ENCODE measurements at regions not wholly inside any gene's neighbourhood (a gene's known extent, or its start where the extent isn't known, plus 50 kb on each side); places are given as distances from the start of the nearest gene placed in this dataset.

- DNase-seq (ENCODE audit: low read depth, low spot score), result no peak
- no peak overlapping the region for H3K27ac ChIP-seq
These were observed 308.4 kb upstream of the RARB start for GRCh38 chr3:25119682-25120081.

- DNase-seq (ENCODE audit: low read depth, low spot score), result no peak
- H3K27ac ChIP-seq, result no peak overlapping the region
These were observed 307.4 kb upstream of the RARB start for GRCh38 chr3:25120665-25121064.

GRCh38 chr3:25125201-25125600 lies 302.9 kb upstream of the RARB start:
- no peak overlapping the region for H3K27ac ChIP-seq
- DNase-seq (ENCODE audit: low read depth, low spot score), result no peak

- H3K27ac ChIP-seq, result no peak overlapping the region
- no peak for DNase-seq (ENCODE audit: low read depth, low spot score)
These were observed 299.3 kb upstream of the RARB start for GRCh38 chr3:25128735-25129134.

GRCh38 chr3:25130724-25131520 lies 297.1 kb upstream of the RARB start:
- DNase-seq (ENCODE audit: low read depth, low spot score), result no peak
- H3K27ac ChIP-seq, result no peak overlapping the region

- DNase-seq (ENCODE audit: low read depth, low spot score), result no peak
These were observed 294.5 kb upstream of the RARB start for GRCh38 chr3:25133588-25133987.

GRCh38 chr3:25137606-25138005 lies 290.5 kb upstream of the RARB start:
- no peak overlapping the region for H3K27ac ChIP-seq
- DNase-seq (ENCODE audit: low read depth, low spot score), result no peak

More at GRCh38 chr3:25133588-25133987, 294.5 kb upstream of the RARB start:
- H3K27ac ChIP-seq, result no peak overlapping the region

- H3K27ac ChIP-seq, result no peak overlapping the region
- no peak for DNase-seq (ENCODE audit: low read depth, low spot score)
These were observed 288.8 kb upstream of the RARB start for GRCh38 chr3:25139267-25139666.

GRCh38 chr3:25142609-25143355 lies 285.3 kb upstream of the RARB start:
- H3K27ac ChIP-seq, result no peak overlapping the region
- no peak for DNase-seq (ENCODE audit: low read depth, low spot score)

- no peak overlapping the region for H3K27ac ChIP-seq
- DNase-seq (ENCODE audit: low read depth, low spot score), result no peak
These were observed 284.6 kb upstream of the RARB start for GRCh38 chr3:25143356-25144025.

GRCh38 chr3:25144430-25144829 lies 283.6 kb upstream of the RARB start:
- no peak overlapping the region for H3K27ac ChIP-seq
- no peak for DNase-seq (ENCODE audit: low read depth, low spot score)

GRCh38 chr3:25145176-25145575 lies 282.9 kb upstream of the RARB start:
- DNase-seq (ENCODE audit: low read depth, low spot score), result no peak
- H3K27ac ChIP-seq, result no peak overlapping the region

GRCh38 chr3:25150199-25150598 lies 277.9 kb upstream of the RARB start:
- H3K27ac ChIP-seq, result no peak overlapping the region
- DNase-seq (ENCODE audit: low read depth, low spot score), result no peak

GRCh38 chr3:25151281-25151902 lies 276.7 kb upstream of the RARB start:
- DNase-seq (ENCODE audit: low read depth, low spot score), result no peak
- H3K27ac ChIP-seq, result no peak overlapping the region

- no peak for DNase-seq (ENCODE audit: low read depth, low spot score)
- no peak overlapping the region for H3K27ac ChIP-seq
These were observed 276.2 kb upstream of the RARB start for GRCh38 chr3:25151903-25152295.

GRCh38 chr3:25153136-25153535 lies 274.9 kb upstream of the RARB start:
- DNase-seq (ENCODE audit: low read depth, low spot score), result no peak
- no peak overlapping the region for H3K27ac ChIP-seq

- no peak overlapping the region for H3K27ac ChIP-seq
- peak; percentile 37 for DNase-seq (ENCODE audit: low read depth, low spot score)
These were observed 274.5 kb upstream of the RARB start for GRCh38 chr3:25153561-25153960.

GRCh38 chr3:25155652-25156471 lies 272.2 kb upstream of the RARB start:
- no peak for DNase-seq (ENCODE audit: low read depth, low spot score)

GRCh38 chr3:25156626-25157025 lies 271.4 kb upstream of the RARB start:
- no peak for DNase-seq (ENCODE audit: low read depth, low spot score)
- no peak overlapping the region for H3K27ac ChIP-seq

More at GRCh38 chr3:25155652-25156471, 272.2 kb upstream of the RARB start:
- no peak overlapping the region for H3K27ac ChIP-seq

- no peak overlapping the region for H3K27ac ChIP-seq
- no peak for DNase-seq (ENCODE audit: low read depth, low spot score)
These were observed 262.8 kb upstream of the RARB start for GRCh38 chr3:25165306-25165705.
